Fibroblast of pulmonary artery (primary cell): ENCODE measurements at regions not wholly inside any gene's neighbourhood (a gene's known extent, or its start where the extent isn't known, plus 50 kb on each side); places are given as distances from the start of the nearest gene placed in this dataset.

ENCODE experiments used
- DNase-seq: peaks from one replicate; pipeline ENCODE4 v3.0.0-alpha.2; 2010; ENCODE audit warnings: low read depth
- H3K4me3 ChIP-seq: replicated peaks from 2 replicates; pipeline ENCODE4 v1.5.1; 2011; ENCODE audit warnings: low read depth, mild to moderate bottlenecking, control low read depth, low read length, moderate library complexity
- CTCF ChIP-seq: IDR thresholded peaks from 2 replicates; pipeline ENCODE4 v1.5.1; 2011; ENCODE audit warnings: mild to moderate bottlenecking, control low read depth, low read length, inconsistent platforms; ENCODE audit errors: missing control alignments

- TF ChIP-seq CTCF = no peak
- DNase-seq = no peak
- H3K4me3 ChIP-seq = no peak overlapping the region
Measured at GRCh38 chr1:60136395-60136794, 62.8 kb upstream of the C1orf87 start.

GRCh38 chr1:60134716-60135115, 61.1 kb upstream of the C1orf87 start:
- no peak overlapping the region for H3K4me3 ChIP-seq
- TF ChIP-seq CTCF = no peak
- no peak for DNase-seq

- no peak for TF ChIP-seq CTCF
- DNase-seq = peak; percentile 50
- no peak overlapping the region for H3K4me3 ChIP-seq
Measured at GRCh38 chr1:60133848-60134247, 60.3 kb upstream of the C1orf87 start.

GRCh38 chr1:60133000-60133673, 59.6 kb upstream of the C1orf87 start:
- no peak overlapping the region for H3K4me3 ChIP-seq
- no peak for TF ChIP-seq CTCF
- DNase-seq = peak; percentile 68

- no peak overlapping the region for H3K4me3 ChIP-seq
Measured at GRCh38 chr1:60132108-60132507, 58.5 kb upstream of the C1orf87 start.

GRCh38 chr1:60130703-60131102, 57.1 kb upstream of the C1orf87 start:
- peak; percentile 16 for DNase-seq
- no peak for TF ChIP-seq CTCF
- no peak overlapping the region for H3K4me3 ChIP-seq

More at GRCh38 chr1:60132108-60132507, 58.5 kb upstream of the C1orf87 start:
- no peak for DNase-seq
- TF ChIP-seq CTCF = no peak

- DNase-seq = peak; percentile 18
- TF ChIP-seq CTCF = no peak
- H3K4me3 ChIP-seq = no peak overlapping the region
Measured at GRCh38 chr1:60129911-60130310, 56.3 kb upstream of the C1orf87 start.
